D721Med (cell line): ENCODE measurements at regions not wholly inside any gene's neighbourhood (a gene's known extent, or its start where the extent isn't known, plus 50 kb on each side); places are given as distances from the start of the nearest gene placed in this dataset.

Experiments used
- DNase-seq: peaks from one replicate; pipeline ENCODE4 v3.0.0; 2011; ENCODE audit warnings: low spot score; ENCODE audit not compliant: insufficient read length
- FAIRE-seq: peaks from 2 replicates; lab custom pipeline; 2011; peaks lifted over from hg19 to GRCh38; lab: Jason Lieb, UNC
- TF ChIP-seq, protein P1 (sequence below): IDR thresholded peaks from 2 replicates; pipeline ENCODE4 v1.5.1; 2012; ENCODE audit warnings: mild to moderate bottlenecking, control low read depth; ENCODE audit not compliant: insufficient read depth; ENCODE audit errors: missing control alignments

GRCh38 chr3:188059351-188059750, 94.6 kb upstream of the LPP start:
- no peak for DNase-seq
- no peak for FAIRE-seq
- TF ChIP-seq, protein P1, sequence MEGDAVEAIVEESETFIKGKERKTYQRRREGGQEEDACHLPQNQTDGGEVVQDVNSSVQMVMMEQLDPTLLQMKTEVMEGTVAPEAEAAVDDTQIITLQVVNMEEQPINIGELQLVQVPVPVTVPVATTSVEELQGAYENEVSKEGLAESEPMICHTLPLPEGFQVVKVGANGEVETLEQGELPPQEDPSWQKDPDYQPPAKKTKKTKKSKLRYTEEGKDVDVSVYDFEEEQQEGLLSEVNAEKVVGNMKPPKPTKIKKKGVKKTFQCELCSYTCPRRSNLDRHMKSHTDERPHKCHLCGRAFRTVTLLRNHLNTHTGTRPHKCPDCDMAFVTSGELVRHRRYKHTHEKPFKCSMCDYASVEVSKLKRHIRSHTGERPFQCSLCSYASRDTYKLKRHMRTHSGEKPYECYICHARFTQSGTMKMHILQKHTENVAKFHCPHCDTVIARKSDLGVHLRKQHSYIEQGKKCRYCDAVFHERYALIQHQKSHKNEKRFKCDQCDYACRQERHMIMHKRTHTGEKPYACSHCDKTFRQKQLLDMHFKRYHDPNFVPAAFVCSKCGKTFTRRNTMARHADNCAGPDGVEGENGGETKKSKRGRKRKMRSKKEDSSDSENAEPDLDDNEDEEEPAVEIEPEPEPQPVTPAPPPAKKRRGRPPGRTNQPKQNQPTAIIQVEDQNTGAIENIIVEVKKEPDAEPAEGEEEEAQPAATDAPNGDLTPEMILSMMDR, result no peak

GRCh38 chr3:188060264-188060835, 93.6 kb upstream of the LPP start:
- TF ChIP-seq, protein P1, result no peak
- FAIRE-seq (no peak), DNase-seq (no peak)

GRCh38 chr3:188060840-188061544, 93.0 kb upstream of the LPP start:
- FAIRE-seq, result no peak
- DNase-seq, result no peak
- TF ChIP-seq, protein P1, result no peak

- DNase-seq (no peak), FAIRE-seq (no peak)
- TF ChIP-seq, protein P1, result no peak
Measured at GRCh38 chr3:188062216-188062615, 91.7 kb upstream of the LPP start.

- FAIRE-seq, result no peak
- DNase-seq, result no peak
- TF ChIP-seq, protein P1, result no peak
Measured at GRCh38 chr3:188064831-188065493, 89.0 kb upstream of the LPP start.

- no peak for DNase-seq
- FAIRE-seq, result no peak
- TF ChIP-seq, protein P1, result no peak
Measured at GRCh38 chr3:188066141-188066540, 87.8 kb upstream of the LPP start.
